HG03575 (cell line): ENCODE measurements at regions not wholly inside any gene's neighbourhood (a gene's known extent, or its start where the extent isn't known, plus 50 kb on each side); places are given as distances from the start of the nearest gene placed in this dataset.

Source experiments
- ATAC-seq: cut with Tn5 transposase; IDR thresholded peaks from one replicate; pipeline ENCODE4 v1.9.1; 2021; ENCODE audit not compliant: unreplicated experiment, insufficient number of reproducible peaks, low FRiP score; ENCODE audit errors: extremely low read depth

DNA sequence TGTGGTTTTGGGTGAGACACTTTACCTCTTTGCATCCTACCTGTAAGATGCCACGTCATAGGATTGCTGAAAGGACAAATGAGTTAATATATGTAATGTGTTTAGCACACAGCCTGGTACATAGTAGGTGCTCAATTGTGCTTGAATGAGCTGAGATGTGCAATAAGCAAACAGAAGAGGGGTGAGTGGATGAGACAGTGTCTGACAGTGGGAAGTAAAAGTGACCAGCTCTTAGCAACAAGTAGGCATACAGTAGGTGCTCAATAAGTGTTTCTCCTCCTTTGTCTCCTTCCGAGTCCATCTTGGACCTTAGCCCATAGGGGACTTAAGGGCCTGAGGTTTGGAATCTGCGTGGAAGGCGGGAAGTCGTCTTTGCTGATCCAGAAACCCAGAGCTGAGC, 104.7 kb downstream of the CEBPB start:
- ATAC-seq = no peak

DNA sequence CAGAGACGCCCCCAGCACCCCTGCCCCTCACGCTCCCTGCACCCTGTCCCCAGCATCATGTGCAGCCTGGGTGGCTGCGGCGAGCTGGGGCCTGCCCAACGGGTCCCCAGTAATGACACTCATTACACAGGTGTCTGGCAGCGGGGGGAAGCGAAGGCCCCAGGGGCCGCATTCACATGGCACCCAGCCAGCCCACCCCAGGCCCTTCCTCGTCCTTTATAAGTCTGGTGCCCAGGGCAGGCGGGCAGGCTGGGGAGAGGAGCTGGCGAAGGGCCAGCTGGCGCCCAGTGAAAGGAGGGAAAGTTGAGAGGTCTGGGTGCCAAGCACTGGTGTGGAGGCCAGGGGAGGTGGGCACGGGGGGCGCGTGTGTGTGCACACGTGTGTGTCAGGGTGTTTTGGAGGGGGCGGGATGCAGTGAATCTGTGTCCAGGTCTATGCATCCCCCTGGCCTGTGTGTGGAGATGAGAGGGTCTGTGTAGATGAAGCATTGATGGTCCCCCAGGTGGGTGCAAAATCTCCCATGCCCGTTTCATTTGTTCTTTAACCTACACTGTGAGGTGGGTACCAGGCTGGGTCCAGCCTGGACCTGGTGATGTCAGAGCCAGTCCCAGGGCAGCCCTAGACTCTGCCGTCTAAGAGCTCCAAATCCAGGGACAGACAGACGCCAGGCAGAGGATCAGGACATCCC, 105.3 kb downstream of the CEBPB start:
- no peak for ATAC-seq

DNA sequence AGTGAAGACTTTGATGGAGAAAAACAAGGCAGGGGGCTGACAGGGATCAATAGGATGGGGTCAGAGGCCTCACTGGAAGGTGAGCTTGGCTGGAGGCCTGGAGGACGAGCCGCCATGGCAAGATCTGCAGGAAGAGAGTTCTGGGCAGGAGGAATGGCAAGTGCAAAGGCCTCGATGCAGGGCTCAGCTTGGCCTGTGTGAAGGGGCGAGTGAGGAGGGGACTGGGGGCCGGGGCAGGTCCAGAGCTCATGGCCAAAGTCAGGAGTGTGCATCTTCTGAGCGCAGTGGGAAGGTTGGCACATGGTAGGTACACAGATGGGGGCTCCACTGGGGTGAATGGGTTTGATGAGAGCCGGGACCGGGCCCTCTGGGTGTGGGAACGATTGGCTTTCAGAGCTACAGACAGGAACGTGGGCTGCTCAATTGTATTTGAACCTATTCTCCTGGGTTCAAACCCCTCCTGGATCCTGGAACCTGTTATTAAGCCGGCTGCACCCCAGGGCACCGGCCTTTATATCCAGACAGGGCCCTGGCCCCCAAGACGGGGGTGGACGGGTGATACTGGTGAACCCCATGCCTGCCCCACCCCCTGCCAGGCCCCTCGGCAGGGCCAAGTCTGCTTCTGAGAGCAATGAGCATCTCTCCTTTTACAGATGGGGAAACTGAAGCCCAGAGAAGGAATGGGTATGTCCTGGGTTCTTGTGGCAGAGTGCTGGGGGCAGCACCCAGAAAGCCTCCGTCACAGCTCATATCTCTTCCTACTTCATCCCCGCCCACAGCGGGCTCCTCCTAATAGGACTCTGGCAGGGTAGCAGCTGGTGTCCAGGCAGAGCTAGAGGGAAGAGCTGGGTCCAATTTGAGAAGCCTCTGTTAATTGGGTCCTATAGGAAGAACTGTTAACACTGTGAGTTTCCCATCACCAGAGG, 106.1 kb downstream of the CEBPB start:
- ATAC-seq = no peak

DNA sequence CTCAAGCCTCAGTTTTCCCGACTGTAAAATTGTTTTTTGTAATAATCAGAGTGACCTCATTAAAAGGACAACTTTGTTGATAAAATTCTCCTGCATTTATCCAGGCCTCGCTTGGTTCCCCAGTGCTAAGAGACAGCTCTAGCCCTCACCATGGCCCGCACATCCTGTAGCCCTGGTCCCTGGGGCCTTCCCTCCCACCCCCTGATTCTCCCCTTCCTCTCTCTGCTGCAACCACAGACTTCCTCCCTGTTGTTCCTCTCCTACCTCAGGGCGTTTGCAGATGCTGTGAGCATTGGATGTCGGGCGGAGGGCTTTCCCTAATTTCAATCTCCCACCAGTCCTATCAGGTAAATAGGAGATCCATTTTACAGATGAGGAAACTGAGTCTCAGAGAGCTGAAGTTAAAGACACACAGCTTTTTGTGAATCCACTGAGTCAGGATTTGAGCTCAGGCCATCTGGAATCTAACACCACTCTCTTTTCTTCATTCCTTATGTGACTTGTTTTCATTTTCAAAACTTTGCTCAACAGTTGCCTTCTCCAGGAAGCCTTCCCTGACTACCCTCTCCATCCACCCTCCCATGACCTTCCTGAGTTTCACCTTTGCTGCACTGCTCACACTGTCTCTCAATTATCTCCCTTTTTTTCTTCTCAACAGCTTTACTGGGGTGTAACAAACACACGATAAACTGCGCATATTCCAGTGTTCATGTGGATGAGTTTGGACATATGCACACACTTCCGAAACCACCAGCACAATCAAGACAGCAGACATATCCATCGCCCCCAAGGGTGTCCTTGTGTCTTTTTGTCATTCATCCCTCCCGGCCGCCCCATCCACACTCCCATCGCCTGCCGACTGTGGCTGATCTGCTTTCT, 107.1 kb downstream of the CEBPB start:
- no peak for ATAC-seq

DNA sequence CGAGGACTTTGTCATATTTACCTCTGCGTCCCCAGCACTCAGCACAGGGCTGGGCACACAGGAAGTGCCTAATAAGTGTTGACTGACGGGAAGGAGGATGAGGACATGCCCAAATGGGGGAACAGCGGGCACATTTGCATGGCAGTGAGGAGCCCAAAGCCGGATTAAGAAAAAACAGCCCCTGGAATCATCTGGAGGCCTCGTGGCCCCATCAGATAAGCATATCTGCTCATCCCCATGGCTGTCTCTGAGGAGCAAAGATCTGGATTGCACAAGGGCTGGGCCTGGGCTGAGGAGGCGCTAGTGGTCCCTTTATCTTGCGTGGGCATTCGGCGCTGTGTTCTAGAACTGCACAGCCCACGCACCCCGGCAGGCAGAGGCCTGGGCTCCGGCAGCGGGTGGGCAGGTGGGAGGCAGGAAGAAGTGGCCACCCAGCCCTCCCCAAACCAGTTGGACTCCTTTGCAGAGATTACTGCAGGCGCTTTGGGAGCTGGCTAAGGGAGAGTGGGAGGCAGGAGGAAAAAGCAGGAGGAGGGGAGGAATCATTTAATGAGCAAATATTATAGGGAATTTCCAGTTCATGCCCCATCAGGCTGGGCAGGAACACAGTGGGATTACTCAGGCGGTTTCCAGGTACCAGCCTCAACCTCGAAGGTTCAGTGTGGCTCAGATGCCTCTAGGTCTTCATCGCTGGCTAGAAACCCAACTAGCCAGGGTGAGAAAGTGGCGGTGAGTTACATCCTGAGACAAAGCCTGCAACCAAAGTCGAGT, 108.1 kb downstream of the CEBPB start:
- no peak for ATAC-seq

DNA sequence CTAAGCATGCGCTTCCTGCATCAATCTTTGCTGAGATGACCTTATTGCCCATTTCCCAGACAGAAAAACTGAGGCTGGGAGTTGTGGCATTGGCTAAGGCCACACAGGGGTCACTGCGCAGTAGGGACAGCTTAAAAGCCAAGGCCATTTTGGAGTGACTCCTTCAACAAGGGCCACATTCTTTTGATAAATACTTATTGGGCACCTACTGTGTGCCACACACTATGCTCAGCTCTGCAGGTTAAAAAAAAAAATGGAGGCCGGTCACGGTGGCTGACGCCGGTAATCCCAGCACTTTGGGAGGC, 108.6 kb downstream of the CEBPB start:
- no peak for ATAC-seq

DNA sequence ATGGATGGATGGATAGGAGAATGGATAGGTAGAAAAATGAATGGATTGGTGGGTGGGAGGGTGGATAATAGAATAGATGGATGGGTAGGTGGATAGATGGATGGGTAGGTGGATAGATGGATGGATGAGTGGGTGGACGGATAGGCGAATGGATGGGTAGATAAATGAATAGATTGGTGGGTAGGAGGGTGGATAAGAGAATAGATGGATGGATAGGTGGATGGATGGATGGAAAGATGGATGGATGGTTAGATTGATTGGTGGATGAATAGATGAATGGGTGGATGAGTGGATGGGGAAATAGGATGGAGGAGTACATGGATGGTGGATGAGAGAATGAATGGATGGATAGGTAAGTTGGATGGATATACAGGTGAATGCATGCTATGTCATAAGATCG, 110.5 kb downstream of the CEBPB start:
- no peak for ATAC-seq

DNA sequence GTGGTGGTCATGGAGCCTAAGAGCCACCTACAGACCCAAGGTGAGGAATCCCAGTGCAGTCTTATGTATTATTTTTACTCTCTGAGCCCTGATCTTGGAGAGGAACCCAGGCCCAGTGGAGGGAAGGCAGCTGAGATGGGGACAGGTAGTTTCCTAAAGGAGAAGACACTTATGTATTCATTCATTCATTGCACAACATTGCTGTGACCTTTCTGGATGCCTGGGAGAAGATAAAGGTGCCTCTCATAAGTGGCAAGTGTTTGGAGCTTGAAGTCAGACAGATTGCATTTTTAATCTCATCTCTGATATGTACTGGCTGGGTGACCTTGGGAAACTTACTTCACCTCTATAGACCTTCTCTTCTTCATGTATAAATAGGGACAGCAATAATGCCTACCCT, 111.1 kb downstream of the CEBPB start:
- no peak for ATAC-seq

DNA sequence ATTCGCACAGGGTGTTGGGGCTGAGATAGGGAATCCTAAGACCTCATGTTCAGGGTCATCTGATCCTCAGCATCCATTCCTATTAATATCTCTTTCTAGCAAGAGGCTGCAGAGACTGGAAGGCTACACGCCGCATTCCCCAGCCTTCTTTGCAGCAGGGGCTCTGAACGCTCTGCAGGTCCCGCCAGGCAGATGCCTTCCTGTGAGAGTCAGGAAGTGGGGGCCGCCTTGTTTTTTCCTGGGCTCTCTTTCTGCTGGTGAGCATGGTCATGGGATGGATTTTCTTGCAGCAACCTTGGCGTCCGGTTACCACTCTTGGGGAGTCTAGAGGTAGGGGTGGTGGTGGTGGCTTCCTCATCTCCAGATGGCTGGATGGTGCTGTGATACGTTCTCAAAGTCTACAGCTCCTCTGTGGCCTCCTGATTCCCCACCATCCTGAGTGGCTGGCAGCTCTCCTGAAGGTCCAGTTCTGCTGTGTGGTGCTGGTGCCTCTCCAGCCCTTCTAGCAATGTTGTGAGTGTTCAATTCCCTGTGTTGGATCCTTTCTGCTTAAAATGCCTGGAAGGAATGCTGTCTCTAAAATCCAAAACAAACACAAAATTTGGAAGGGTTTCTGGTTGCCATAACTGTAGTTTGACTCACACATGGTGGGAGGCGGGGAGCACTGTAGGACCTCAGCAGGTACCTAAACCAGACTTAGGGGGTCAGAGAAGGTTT, 111.9 kb downstream of the CEBPB start:
- ATAC-seq = no peak

DNA sequence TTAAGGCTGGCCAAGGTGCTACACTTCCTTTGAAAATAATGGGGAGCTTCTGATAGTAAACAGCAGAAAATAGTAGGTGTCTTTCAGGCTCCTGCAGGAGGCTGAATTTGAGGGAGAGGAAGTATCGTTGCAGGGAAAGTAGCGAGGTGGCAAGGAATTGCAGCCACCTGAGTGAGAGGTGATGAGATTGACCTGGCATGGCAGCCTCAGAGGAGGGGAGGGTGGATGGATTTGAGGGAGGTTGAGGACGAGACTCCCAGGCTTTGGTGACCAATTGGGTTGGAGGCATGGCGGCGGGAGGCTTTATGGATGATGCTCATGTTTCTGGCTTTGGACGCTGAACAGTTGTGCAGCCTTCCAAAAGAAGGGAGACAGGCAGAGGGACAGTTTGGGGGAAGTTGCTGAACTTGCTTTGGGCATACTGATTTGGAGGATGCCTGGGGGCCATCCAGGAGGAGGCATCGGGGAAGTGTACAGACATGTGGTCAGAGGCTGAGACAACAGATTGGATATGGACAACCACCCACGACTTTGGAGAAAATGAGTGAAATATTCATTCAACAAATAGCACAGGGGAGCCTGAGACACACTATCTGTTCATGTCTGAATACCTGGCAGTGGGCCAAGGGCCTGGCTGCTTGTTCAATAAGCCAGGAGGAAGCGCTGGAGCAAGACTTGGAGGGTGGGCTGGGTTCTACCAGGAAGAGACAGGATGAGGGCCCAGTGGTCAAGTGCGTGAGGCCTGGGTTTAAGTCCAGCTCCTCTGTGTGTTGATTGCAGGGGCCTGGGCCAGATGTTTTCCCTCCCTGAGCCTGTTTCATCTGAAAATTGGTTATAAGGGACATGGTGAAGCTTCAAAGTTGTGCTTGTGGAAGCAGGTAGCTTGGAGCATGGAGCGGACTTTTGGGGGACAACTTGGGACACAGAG, 113.2 kb downstream of the CEBPB start:
- ATAC-seq = no peak

DNA sequence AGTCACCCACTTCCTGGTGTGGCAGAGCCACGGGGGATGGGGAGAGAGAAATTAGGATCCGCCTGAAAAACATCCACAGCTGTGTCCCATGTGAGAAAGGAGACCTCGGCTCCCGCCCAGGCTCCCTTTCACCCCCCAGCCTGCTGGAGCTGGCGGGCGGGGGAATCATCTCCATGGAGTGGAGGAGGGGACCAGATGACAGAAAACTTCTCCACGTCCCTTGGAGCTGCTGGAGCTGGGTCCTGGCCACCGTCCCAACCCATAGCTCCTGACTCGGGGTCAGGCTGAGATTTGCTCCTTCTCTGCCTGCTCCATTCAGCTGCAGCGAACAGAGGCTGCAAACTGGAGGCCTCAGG, 113.8 kb downstream of the CEBPB start:
- ATAC-seq = no peak

DNA sequence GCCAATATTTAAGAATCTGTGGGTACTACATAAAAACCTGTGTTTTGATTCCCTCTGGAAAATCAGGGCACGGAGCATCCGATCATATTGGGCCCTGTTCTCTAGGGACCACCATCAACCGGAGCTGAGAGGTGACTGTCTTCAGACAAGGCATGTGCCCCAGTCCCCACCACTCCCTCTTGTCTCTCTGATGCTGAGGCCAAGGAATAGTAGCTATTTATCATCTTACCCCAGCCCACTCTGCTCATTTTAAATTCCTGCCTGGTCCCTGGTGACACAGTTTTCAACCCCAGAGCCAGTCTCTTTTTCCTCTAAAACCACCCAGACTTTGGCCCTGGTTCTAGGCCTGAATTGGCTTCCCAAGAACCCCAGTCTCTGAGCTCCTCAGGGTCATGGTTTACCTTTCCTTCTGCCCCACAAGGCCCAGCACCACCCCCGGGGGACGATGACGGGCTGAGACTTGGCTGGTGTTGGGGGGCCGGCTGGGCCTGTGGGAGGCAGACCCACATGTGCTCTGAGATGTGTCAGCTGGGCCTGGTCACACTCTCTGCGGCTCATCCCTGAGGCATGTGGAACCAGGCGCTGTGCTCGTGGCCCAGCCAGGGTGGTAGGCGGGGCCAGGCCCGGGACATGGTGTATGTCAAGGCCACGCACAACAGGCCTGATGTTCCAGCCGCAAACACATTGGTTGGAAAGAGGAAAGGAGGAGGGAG, 114.4 kb downstream of the CEBPB start:
- no peak for ATAC-seq

DNA sequence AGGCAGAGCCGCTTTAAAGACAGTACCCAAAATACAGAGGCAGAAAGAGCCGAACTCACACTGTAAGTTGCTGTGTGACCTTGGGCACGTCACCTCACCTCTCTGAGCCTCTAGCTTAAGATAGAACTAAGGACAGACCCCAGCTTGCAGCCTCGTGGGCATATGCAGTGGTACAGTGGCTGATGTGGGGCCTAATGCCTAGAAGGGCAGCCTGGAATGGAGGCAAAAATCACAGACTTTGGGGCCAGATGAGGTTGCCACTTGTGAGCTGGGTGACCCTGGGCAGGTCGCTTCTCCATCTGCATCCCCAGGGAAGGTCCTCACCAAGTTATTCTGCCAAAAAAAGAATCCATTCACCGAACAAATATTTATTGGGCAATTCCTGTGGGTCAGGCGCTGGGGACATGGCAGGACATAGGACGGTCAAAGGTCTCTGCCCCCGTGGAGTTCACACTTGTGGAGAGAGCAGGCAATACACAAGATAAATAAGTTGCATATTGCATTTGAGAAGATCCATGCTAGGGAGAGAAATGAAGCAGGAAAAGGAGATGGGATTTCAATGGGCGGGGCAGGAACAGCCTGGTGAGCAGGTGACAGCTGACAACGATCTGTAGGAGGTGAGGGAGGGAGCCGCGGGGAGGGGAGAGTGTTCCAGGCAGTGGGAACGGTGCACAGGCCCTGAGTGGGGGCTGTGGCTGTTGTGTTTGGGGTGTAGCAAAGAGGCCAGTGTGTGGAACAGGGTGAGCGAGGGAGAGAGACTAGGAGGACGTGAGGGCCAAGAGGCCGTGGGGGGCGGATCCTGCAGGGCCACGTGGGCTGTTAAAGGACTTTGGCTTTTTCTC, 115.2 kb downstream of the CEBPB start:
- no peak for ATAC-seq

DNA sequence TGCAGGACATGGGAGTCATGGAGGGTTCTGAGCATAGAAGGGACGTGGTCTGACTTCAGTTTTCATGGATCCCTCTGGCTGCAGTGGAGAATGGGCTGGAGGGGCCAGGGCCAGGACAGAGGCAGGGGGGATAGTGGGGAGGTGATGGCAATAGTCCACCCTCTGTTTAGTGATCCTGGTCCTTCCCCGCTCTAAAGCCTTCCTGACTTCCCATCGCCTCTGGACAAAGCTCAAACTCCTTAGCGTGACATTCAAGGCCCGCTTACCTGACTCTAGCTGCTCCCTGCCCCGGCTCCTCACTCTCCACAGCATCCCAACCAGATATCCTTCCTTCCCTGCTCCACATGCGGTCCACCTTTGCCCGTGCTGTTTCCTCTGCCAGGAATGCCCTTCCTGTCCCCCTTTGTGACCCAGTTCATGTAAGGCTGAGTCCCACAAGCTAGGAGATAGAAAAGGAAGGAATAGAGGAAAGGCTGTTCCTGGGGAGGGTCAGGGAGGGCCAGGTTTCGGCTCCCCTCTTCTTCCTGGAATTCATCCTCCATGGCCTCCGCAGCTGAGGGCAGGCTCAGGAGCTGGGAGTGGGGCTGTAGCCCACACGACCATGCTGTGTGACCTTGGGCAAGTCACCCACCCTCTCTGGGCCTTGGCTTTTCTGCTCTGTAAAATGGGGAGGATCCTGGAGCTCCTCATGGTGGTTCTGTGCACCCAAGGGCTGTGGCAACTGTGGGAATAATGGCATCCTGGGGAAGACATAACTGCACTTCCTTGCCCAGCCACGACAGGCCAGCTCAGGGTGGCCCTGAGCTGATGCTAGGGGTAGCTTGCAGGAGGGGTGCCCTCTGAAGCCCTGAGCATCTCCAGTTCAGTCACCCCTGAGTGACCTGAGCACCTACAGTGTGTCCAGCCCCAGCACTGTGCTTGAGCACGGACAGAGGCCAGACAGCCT, 116.1 kb downstream of the CEBPB start:
- no peak for ATAC-seq

DNA sequence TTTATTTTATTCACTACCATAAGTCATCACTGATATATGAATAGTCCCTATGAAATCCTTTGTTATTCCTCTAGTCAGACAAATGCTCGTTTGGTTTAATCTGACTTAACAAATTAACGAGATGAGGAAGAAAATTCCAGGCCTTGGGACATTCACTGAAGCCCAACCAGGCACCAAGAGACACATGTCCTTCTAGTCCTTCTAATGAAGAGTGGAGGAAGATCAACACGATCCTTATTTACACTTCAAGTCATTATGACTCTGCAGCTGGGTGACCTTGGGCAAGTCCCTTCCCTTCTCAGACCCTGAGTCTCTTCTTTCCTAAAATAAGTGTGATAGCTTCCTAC, 117.5 kb downstream of the CEBPB start:
- no peak for ATAC-seq
